DMS53 treated with DMSO at 0.1 percent for 48 hours (cell line): ENCODE measurements at regions not wholly inside any gene's neighbourhood (a gene's known extent, or its start where the extent isn't known, plus 50 kb on each side); places are given as distances from the start of the nearest gene placed in this dataset.

Experiments
- DNase-seq: peaks from one replicate; lab custom pipeline; 2025; ENCODE audit not compliant: unreplicated experiment; lab: John Stamatoyannopoulos, UW

DNA sequence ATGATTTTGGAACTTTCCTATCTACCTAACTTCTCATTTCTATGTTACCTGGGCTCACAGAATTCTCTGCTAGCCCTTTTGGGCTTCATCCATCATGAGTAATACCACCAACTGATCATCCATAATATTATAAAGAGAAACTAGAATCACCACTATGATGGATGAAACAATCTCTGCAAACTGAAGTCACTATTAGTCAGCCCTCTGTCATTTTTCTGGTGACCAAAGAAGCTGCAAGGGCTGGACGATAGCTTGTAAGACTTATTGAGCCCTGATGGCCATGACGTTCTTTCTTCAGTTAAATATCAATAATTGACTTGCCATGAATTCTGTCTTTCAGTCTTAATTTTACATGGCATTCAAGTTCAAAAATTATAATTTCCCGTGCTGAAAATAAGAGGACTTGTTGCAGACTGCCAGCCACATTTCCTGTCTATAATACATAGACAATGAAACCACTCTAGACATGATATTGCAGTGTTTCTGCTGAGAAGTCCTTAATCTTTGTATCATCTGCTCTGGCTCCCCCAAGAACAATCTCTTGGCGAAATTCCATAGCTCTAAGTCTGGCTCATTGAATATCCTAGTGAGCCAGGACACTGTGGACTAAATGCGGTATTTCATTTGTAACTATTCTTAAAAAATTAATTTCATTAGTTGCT is 655.0 kb upstream of the CAMK1G start:
- no peak for DNase-seq

DNA sequence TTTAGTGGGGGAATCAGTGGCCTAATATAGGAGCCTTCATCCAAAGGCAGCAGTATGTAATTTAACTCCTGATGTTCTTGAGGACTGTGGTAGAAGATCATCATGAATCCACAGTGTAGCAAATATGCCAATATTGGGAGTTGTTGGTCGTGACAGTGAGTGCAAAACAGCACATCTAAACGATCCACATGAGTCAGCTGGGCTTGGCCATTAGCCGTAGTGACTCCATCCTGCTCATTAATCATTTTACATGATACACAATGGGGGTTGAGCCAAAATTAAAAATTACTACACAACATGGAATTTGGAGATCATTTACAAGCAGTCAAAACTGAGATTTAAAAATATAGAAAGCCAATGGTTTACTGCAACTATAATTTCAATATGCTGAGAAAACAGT is 653.9 kb upstream of the CAMK1G start:
- no peak for DNase-seq

DNA sequence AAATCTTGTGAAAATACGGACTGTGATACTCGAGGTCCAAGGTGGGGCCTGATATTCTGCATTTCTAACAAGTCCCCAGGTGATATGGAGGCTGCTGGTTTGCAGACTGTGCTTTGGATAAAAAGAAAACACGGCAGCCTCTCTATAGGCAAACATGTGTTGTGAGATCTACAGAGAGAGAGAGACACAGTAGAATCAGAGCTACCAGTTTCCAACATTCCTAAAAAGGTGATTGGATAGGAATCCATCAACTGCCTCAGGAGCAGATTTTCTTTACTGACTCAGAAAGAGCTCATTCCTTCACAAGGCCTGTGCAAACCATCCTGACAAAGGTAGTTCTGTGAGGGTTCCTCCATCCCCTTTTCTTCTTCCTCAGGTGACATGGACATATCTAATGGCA is 651.6 kb upstream of the CAMK1G start:
- no peak for DNase-seq

DNA sequence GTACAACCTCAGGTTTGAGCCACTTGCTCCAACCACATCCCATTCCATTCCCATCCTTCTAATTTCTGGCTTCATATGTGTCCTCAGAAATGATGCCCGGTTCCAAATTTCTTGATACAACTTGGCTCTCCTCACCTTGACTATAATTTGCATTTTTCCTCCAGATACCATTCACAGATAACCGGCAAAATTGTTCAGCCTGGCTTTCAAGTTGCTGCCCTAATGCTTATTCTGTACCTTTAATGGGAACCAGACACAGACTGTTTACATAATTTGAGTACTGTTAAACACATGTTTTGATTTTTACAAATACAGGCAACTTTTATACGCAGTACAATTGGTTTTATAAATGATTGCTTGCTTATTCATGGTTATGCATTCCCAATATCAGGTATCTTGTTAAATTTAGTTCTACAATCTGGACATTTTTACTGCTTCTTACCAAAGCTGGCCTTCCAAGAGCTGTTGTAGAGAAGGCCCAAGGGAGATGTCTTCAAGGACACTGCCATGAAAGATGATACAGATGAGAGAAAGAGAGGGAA is 649.5 kb upstream of the CAMK1G start:
- no peak for DNase-seq

DNA sequence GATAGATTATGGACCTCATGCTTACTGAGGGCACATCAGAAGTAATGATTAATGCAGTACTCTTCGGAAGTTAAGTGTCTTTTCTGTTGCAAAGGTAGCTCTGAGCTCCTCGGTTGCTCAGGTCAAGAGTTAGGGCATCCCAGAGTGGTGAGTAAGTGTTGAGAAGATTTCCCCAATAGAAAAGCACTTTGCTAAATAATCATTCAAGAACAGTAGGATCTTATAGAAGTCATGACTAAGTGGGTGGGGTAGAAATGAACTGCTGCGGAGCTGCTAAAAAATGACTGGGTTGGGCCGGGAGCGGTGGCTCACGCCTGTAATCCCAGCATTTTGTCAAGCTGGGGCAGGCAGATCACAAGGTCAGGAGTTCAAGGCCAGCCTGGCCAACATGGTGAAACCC is 648.6 kb upstream of the CAMK1G start:
- DNase-seq = no peak

DNA sequence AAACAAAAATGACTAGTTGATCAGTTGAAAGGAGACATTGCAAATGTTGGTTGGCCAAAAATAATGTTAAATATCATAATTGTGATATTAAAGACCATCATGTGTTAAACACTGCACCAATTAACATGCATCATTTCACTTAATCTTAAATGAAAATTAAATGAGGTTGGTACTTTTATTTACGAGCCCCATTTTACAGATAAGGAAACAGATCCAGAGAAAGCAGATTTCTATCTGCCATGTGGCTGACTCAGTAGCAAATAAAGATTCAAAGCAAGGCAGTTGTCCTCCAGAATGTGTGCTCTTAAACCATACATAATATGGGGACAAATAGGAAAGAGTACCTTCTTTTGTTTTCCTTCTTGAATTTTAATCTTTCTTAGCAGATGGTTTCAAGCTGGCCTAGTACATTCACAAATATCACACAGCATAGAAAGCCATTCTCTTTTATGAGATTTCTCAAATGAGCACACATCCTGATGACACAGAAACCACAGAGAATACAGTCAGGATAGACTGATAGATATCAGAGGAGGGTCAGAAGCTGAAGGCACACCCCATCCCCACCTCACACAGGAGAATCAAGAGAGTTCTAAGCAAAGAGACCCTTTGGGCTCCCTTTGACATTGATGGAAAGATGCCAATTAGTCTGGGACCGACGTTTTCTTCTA is 647.9 kb upstream of the CAMK1G start:
- DNase-seq = no peak

DNA sequence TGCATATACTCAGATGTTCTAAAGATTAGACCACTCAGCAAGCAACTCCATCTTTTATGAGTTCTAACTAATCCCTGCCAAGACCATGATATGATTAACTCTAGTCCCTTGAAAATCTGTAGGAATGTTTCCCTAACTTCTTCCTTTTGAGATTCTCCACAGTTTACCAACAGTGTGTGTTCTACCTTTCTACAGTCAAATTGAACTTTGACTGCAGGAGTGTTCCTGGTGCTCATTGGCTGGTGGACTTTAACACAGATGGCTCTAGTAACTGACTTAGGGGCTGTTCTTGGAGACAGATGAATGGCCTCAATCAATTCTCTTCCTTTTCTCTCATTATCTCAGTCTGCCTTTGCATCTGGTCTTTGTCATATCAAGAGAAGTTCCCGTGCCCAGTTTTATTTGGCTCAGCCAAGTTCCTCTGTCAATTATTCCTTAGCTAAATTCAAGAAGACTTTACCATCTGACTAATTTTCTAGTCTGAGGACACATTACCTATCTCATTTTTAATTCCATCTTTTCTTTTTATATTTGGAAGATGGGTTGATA is 643.9 kb upstream of the CAMK1G start:
- DNase-seq = no peak

DNA sequence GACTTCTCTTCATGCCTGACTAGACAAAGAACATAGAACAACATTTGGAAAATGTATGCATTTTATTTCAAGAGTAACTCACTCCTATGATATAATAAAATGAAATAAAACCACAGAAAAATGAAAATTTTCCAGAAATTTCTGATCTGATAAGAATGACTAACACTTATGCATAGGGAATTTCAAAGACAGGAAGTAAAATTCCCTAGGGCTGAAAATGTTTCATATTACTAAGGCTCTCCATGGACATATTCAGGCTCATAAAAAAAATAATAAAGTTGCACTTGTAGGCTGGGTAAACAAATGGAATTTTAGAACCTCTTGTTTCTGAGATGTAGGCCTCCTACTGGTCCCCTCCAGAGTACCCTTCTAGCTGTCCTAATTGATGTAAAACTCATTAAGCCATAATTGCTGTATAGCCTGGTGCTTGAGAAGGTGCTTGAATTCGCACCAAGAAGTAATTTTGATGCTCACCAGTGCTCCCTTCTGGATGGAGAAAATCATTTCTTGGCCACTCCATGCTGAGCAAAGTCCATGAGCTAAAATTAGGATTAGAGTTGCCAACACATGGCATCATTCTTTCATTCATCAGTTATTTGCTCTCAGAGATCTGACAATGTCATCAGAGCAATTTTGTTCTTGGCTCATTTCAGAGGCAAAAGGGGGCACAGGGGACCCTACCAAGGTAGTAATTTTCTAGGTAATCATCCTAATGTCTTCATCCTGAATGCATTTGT is 641.0 kb upstream of the CAMK1G start:
- no peak for DNase-seq

DNA sequence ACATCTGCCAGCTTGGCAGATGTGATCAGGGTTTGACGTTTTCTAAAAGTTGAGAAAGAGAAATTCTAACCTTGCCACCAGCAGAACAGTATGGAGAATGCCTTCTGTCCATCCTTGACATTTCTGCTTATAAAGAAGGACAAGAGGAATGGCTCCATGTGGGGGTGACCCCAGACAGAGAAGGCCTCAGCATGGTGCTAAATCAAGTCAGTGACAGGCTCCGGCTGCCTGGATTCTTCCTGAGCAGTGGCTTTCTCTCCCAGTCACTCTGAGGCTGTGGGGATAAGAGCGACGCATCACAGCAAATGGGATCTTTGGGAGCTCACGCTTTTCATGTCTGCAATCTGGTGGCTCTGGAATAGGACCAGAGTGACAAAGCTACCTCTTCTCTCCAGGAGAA is 640.2 kb upstream of the CAMK1G start:
- DNase-seq = no peak

DNA sequence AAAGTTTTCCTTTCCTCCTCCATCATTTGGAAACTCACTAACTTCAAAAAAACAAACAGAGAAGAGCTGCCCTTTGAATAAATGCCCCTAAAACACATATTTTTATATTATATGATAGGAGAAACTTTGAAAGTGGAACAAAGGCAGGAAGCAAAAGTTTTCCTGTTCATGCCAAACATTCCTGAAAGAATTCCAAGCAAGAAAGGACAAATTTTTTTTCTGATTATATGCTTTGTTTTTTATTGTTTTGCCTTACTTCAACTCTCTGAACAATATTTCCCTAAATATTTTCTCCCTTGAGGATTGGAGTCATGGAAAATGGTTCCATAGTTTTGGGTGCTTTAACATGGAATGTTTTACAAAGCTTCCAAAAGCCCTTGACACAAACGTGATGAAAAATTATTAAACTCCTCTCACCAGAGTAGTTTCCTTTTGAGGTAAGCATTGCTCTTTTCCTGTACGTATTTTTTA is 638.5 kb upstream of the CAMK1G start:
- DNase-seq = no peak

DNA sequence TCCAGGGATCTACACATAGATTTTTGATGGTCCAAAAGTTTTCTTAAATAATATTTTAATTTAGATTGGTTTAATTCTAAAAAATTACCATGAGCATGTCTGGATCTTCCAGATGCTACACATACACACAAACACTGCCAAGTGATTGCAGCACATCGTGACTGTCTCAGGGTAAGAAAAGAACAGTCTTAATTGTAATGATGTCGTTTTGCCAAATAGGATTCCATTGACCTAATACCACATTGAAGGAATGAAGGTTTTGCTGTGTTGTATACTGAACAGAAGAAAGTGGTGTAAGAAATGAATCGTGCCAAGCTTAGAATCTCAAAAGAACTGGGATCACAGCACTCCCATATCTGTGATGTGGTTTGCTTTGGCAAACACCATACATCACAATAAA is 633.3 kb upstream of the CAMK1G start:
- DNase-seq = no peak

DNA sequence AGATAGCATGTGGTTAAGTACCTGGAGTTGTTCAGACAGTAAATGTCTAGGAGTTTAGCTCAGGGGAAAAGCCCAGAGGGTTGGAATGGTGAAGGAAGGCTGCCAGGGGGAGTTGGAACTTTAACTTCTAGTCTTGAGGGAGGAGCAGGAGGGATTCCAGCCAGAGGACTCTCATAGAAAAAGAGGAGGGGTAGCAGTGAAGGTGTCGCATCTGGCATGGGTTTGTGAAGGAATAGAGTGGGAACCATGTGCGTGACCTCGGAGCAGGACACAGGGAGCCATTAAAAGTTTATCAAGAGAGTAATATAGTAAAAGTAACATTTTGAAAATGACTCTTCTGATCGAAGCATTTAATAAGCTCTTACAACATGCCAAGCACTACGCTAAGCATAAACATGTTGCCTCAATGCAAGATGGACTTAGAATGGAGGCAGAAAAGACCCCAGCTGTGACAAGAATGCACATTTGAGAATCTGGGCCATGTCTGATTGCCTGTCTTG is 632.4 kb upstream of the CAMK1G start:
- DNase-seq = no peak

DNA sequence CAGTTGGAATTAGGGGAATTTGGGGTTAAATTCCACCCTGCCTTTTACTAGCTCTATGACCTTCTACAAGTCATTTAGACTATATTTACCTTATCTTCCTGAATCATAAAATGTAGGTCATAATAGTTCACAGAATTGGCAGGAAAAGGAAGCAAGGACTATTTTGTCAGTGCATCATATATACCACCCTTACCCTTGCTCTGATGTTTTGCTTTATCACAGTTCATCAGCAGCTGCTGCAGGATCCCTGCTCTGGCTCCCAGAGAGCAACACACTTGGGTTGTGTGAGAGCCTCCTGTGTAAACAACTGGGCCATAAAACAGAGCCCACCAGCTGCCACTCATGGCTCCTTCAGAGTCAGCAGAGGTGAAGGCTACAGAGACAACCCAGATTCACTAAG is 631.6 kb upstream of the CAMK1G start:
- DNase-seq = peak; percentile 67

DNA sequence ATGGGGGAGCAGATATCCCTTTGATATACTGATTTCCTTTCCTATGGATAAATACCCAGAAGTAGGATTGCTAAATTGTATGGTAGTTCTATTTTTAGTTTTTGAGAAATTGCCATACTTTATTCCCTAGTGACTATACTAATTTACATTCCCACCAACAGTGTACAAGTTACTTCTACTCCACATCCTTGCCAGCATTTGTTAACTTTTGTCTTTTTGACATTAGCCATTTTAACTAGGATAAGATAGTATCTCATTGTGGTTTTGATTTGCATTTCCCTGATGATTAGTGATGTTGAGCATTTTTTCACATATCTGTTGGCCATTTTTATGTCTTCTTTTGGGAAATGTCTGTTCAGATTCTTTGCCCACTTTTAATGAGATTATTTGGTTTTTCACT is 620.6 kb upstream of the CAMK1G start:
- DNase-seq = no peak

DNA sequence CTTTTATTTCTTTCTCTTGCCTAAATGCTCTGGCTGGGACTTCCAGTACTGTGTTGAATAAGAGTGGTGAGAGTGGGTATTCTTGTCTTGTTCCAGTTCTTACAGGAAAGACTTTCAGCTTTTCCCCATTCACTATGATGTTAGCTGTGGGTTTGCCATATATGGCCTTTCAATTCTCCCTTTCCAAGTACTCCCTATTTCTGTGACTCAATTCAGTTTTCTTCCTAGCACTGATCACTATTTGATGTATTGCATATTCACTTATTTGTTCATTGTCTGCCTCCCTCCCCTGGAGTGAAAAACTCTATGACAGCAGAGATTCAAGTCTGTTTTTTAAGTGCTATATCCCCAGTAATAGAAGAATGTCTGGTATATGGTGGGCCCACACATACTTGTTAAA is 618.2 kb upstream of the CAMK1G start:
- no peak for DNase-seq

DNA sequence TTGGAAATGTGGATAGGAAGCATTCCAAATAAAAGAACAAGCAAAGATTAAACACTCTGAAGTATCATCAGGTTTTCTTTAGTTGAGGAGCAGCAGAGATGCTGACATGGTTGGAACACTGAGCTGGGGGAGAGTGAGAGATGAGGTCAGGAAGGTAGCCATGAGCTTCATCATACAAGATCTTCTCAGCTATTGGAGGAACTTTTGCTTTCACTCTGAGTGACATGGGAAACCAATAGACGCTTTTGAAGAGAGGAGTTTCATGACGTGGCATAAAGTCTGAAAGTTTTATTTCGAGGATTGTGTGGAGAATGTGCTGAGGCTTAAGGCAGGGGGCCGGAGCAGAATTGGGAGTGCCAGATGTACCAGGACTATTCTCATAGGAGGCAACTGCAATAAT is 616.2 kb upstream of the CAMK1G start:
- DNase-seq = no peak

DNA sequence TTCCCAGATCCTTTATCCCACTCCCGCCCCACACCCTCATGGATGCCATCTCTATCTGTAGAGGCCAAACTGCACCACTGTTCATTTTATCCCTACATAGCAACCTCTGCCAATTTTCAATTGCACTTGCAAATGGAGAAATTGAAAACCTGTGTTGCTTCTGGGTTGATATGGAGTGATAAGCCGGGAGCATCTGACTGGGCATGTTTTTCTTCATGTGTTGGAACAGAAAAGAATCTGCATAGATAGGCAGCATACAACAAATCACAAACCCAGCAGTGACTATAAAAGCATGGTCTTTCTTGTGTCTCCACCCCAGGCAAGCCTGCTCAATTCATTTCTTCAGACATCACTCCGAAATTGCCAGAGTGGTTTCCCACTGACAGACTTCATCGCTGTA is 608.8 kb upstream of the CAMK1G start:
- DNase-seq = no peak

DNA sequence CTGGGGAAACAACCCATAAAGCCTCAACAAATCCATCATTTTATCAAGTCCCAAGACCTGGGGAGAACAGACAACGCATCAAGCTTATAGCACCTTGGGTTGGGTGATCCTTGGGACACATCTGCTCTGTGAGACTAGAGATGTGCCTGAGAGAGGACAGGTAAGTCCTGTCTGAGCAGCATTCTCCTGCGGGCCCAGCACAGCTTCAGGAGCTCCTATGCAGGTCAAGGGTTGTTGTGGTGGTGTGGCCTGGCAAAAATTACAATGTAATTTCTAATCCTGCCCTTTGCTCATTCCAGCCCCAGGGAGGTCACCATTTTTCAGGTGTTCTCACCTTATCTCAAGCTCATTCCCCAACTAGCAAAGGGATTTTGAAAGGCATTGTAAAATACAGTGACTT is 608.1 kb upstream of the CAMK1G start:
- no peak for DNase-seq

DNA sequence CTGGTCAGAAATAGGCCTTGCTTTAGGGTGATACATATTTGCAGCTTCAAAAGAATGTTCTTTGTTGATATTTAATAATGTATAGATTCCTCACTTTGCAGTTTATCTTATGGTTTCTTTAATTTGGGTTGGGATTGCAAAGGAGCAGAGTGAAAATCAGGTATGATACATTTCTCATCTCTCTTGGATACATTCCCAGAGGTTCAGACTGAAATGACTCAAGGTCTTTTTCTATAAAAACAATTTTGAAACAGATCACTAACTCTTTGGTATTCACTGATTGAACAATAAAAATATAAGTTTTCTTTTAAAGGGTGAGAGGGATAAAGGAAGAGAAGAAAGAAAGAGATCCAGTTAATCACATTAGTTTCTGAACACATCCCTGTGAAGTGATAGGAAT is 606.5 kb upstream of the CAMK1G start:
- no peak for DNase-seq

DNA sequence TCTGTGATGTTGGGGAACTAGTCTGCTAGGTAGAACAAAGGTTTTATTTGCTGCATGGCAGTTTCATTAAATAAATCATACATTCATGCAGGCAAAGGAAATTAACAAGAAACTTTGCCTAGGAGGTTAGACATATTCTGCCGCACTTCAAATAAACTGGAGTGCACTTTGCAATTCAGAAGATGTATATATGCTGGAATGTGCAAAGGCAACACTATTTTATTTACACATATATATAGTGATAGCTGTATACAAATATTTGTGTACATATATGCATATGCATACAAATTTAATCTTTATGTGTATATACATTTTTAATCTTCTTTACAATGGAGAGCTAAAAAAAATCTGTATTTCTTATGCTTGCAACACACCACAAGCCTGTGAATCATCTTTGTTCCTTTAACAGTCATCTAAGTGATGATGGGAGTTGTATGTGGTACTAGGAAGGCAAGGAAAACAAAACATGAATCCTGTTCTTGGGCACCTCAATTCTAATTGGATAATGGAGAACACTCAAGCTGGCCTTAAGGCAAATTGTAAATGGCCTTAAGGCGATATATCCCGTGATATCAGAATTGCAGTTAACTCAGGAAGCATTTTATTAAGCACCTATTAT is 605.8 kb upstream of the CAMK1G start:
- no peak for DNase-seq

DNA sequence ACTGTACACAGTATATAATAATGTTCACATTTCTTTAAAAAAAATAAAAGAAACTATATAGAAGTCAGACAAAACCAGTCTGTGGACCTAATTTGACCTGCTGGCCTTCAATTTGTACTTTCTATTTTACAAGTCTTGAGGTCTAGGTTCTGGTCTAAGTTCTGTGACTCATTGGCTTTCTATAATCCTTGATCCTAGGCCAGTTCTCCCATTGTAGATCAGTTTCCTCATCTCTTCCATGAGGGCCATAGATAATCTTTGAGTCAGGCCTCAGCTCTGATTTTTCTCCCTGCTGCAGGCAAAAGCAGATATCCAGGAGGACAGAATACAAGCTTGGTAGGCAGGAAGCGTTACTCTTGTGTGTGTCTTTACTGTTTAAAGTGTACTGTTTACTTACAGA is 603.7 kb upstream of the CAMK1G start:
- DNase-seq = no peak
